HUES64 (cell line): ENCODE measurements at regions not wholly inside any gene's neighbourhood (a gene's known extent, or its start where the extent isn't known, plus 50 kb on each side); places are given as distances from the start of the nearest gene placed in this dataset.

Source experiments
- H3K27ac ChIP-seq: 2 replicates; pipeline ENCODE4 v1.7.0; 2013; ENCODE audit warnings: low read depth, low read length, inconsistent platforms
- H3K27me3 ChIP-seq: 2 replicates; pipeline ENCODE4 v1.6.1; 2013; ENCODE audit warnings: mild to moderate bottlenecking, low read length; ENCODE audit not compliant: insufficient read depth
- H3K36me3 ChIP-seq: 2 replicates; pipeline ENCODE4 v1.6.1; 2013; ENCODE audit warnings: mild to moderate bottlenecking, low read length; ENCODE audit not compliant: insufficient read depth
- H3K4me1 ChIP-seq: 2 replicates; pipeline ENCODE4 v1.6.1; 2013; ENCODE audit warnings: mild to moderate bottlenecking, low read length, moderate library complexity; ENCODE audit not compliant: insufficient read depth
- H3K4me3 ChIP-seq: 2 replicates; pipeline ENCODE4 v1.5.1; 2013; ENCODE audit warnings: mild to moderate bottlenecking, low read length, moderate library complexity
- H3K9ac ChIP-seq: 2 replicates; pipeline ENCODE4 v1.6.1; 2013; ENCODE audit warnings: mild to moderate bottlenecking, low read depth, low read length
- H3K9me3 ChIP-seq: 2 replicates; pipeline ENCODE4 v1.6.1; 2013; ENCODE audit warnings: low read depth, low read length; ENCODE audit not compliant: insufficient read depth
- WGBS: fragments of 150-250, 120-280 bp; methylation state at CpG from one replicate; pipeline ENCODE4 v1.1.7; 2013; ENCODE audit warnings: missing lambda C conversion rate; 5-methylcytosine and 5-hydroxymethylcytosine counted together

DNA sequence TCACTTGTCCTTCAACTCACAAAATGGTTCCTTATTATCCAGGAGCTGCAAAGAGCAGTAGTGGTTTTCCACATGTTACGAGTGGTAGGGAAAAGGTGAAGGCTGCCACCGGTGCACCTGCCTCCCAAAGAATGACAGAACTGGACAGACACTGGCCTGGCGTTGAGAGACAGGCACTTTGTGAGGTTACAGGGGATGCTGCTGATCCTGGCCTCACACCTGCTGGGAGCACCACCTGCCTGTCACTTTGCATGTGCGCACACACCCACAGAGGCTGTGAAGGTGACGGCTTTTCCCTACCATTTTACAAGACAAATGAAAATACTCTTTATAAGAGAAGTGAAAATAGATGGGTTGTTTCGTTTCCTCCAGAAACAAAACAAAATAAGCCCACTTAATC is 175.3 kb upstream of the B3GAT1 start:
- Histone ChIP-seq H3K4me1 (peaks cover 4% of the 10 kb centered on the region; the same call in 1 of the 2 replicates), H3K9ac (no peak overlapping the region), H3K36me3 (no peaks in the 10 kb centered on the region), H3K4me3 (no peak overlapping the region), H3K27me3 (no peaks in the 10 kb centered on the region), H3K27ac (no peak overlapping the region), H3K9me3 (no peaks in the 10 kb centered on the region)
- 88% methylated on average over 4 of the region's 6 CpGs for WGBS

DNA sequence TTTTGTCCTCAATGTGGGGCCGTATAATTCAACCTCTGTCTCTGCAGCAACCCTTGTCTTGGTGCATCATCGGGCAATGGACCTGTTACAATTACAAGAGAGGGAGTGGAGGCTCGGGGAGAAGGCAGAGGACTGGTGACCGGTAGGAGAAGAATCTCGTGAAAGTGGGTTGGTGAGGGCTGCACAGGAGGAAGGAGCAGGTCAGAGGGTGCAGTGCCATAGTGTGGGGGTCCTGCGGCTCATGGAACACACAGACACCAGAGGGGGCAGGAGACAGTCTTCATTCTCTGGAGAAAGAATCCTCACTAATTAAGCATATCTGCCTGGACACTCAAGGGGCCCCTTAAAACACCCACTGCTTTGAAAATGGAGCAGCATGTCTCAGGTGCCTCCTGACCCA is 174.7 kb upstream of the B3GAT1 start:
- no peak overlapping the region for H3K27ac ChIP-seq
- peaks cover 4% of the 10 kb centered on the region; the same call in 1 of the 2 replicates for H3K4me1 ChIP-seq
- H3K4me3 ChIP-seq = no peak overlapping the region
- H3K27me3 ChIP-seq = no peaks in the 10 kb centered on the region
- H3K9ac ChIP-seq = no peak overlapping the region
- H3K9me3 ChIP-seq = no peaks in the 10 kb centered on the region
- no peaks in the 10 kb centered on the region for H3K36me3 ChIP-seq
- WGBS = 88% methylated on average over 6 of the region's 6 CpGs

DNA sequence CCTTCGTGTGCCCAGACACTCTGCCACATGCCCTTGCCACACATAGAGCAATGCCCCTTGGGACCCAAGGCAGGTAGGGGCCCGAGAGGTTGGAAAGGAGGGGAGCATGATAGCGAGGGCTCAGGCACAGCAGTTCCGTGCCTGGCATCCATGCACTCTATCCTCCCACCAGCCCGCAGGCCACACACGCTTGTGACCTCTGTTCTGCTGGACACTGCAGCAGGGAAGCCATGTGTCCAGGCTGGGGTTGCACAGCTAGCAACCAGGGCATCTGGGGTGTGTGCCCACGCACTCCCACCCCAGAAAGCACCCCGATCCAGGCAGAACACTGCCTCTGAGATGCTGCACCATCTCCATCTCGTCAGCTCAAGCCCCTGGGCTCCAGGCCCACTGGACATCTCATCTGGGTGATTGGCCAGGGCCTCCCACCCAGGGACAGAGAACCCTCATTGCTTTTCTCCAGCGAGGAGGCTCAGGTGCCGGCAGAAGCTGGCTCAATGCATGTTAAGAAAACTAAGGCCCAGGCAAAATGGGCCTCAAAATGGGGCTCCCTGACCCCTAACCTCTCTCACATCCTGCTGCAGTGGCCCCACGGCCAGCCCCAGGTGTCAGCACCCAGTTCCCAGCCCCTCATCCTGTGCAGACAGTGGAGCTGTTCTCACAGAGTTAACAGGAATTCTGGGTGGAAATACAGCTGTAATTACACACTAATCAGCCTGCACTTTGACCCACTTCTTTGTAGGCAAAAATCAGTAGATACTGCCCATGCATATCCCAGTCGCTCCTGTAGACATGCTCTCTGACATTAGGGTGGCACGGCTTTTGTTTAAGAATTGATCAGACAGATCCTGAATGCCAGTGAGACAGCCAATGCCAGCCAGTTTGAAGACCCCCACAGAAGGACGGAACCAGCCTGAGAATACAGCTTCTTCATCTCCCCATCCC is 173.9 kb upstream of the B3GAT1 start:
- 91% methylated on average over 15 of the region's 15 CpGs for WGBS
- no peak overlapping the region for H3K9ac ChIP-seq
- H3K9me3 ChIP-seq = no peaks in the 10 kb centered on the region
- H3K4me1 ChIP-seq = peaks cover 4% of the 10 kb centered on the region; the same call in 1 of the 2 replicates
- H3K27me3 ChIP-seq = no peaks in the 10 kb centered on the region
- H3K36me3 ChIP-seq = no peaks in the 10 kb centered on the region
- H3K4me3 ChIP-seq = no peak overlapping the region
- no peak overlapping the region for H3K27ac ChIP-seq

DNA sequence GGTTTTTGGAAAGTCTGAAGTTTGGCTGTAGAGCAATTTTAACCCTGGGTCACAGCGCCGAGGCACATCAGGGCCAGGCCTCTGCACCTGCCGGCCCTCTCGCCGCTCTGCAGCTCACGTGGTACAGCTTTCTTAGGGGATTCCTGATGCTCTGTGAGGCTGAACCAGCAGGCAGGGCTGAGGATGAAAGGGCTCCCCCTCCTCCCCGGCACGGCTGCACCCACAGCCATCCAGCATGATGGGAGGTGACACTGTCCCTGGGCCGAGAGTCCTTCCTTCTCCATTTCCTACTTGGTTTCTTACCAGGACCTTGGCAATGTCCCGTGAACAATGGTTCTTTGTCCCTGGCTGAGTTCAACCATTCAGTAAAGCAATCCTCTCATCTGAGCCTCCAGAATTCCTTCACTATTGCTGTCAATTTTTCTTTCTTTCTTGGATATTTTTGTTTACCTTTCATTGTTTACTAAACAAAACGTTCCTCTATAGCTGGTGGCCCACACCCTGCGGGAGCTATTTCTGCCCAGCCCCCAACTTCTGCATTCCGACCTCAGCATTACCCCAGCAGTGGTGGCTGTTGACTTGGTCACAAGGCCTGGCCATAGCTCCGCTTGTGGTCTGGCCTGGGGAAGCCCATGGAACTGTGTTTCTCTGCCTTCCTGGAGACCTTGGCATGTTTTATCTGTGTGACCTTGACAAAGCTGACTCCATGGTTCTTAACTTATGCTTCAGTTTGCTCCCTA is 172.8 kb upstream of the B3GAT1 start:
- no peaks in the 10 kb centered on the region for H3K9me3 ChIP-seq
- H3K4me1 ChIP-seq = peaks cover 4% of the 10 kb centered on the region; the same call in 1 of the 2 replicates
- no peaks in the 10 kb centered on the region for H3K36me3 ChIP-seq
- no peak overlapping the region for H3K9ac ChIP-seq
- H3K4me3 ChIP-seq = no peak overlapping the region
- no peaks in the 10 kb centered on the region for H3K27me3 ChIP-seq
- 74% methylated on average over 14 of the region's 14 CpGs for WGBS
- H3K27ac ChIP-seq = no peak overlapping the region

DNA sequence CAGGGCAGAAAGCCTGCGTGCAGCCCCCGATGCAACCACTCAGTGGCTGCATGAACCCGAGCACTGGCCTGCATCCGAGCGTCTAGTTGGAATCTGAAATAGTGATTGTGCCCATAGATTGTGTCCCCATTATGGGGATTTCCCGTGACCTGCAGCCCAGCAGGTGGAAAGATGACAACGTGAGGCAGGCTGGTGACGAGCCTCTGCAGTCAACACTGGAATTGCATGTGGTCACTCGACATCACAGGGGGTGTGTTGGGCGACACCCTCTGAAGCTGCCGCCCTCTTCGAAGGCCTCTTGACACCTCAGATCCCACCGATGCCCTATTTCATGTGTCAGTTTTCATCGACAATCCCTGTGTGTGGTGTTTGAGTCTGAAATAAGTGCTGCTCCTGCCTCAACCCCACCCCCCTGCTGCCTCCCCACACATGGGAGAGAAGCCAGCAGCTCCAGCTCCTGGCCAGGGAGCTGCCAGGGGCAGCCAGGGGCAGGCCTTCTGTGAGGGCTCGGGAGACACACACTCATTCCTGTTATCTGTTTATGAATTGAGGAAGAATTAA is 172.0 kb upstream of the B3GAT1 start:
- H3K27me3 ChIP-seq = no peaks in the 10 kb centered on the region
- no peaks in the 10 kb centered on the region for H3K36me3 ChIP-seq
- no peak overlapping the region for H3K9ac ChIP-seq
- H3K4me3 ChIP-seq = no peak overlapping the region
- no peaks in the 10 kb centered on the region for H3K9me3 ChIP-seq
- WGBS = 90% methylated on average over 14 of the region's 15 CpGs
- H3K27ac ChIP-seq = no peak overlapping the region
- peaks cover 4% of the 10 kb centered on the region; the same call in 1 of the 2 replicates for H3K4me1 ChIP-seq

DNA sequence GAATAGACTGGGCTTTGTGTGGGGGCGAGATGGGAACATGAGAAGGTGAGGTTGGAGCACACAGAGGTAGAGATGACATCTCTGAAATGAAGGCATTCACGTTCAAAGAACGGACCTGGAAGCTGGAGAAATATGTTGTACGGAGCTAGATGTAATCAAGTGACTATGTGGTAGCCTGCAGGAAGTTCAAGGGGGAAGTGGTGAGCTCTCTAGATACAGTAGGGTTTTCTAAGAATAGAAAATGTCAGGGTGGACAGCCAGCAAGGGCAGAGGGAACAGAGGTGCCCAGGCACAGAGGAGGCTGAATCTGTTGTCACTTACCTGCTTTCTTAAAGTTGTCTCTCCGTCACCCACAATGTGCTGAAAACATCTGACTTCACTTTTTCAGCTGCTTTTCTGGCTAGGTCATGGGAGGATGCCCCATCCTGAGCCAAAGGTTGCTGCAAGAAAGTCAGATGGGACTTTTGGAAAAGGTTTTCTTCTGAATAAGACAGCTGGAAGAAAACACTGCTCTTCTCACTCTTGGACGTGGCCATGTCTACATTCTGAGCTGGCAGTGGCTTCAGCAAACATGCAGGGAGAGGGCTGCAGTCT is 171.5 kb upstream of the B3GAT1 start:
- Histone ChIP-seq H3K27me3 (no peaks in the 10 kb centered on the region), H3K4me1 (peaks cover 4% of the 10 kb centered on the region; the same call in 1 of the 2 replicates), H3K9me3 (no peaks in the 10 kb centered on the region), H3K27ac (no peak overlapping the region), H3K4me3 (no peak overlapping the region), H3K9ac (no peak overlapping the region), H3K36me3 (no peaks in the 10 kb centered on the region)
- WGBS = 91% methylated on average over 6 of the region's 6 CpGs

DNA sequence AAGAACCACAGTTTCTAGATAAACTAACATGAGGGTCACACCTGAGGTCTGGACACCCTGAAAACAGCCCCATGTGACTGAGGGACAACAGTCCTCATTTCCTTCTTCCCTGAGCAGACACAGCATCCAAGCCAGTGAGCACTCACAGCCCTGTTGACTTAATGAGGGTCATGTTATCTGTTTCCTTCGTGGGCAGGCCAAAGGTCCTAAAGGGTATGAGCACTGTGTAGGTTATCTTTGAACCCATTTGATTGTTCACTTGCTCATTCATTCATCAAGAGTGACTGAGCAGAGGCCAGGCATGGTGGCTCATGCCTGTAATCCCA is 170.7 kb upstream of the B3GAT1 start:
- Histone ChIP-seq H3K4me3 (no peak overlapping the region), H3K36me3 (no peaks in the 10 kb centered on the region), H3K27ac (no peak overlapping the region), H3K9me3 (no peaks in the 10 kb centered on the region), H3K27me3 (no peaks in the 10 kb centered on the region), H3K4me1 (peaks cover 4% of the 10 kb centered on the region; the same call in 1 of the 2 replicates), H3K9ac (no peak overlapping the region)
- WGBS = 86% methylated on average over 1 of the region's 1 CpG

DNA sequence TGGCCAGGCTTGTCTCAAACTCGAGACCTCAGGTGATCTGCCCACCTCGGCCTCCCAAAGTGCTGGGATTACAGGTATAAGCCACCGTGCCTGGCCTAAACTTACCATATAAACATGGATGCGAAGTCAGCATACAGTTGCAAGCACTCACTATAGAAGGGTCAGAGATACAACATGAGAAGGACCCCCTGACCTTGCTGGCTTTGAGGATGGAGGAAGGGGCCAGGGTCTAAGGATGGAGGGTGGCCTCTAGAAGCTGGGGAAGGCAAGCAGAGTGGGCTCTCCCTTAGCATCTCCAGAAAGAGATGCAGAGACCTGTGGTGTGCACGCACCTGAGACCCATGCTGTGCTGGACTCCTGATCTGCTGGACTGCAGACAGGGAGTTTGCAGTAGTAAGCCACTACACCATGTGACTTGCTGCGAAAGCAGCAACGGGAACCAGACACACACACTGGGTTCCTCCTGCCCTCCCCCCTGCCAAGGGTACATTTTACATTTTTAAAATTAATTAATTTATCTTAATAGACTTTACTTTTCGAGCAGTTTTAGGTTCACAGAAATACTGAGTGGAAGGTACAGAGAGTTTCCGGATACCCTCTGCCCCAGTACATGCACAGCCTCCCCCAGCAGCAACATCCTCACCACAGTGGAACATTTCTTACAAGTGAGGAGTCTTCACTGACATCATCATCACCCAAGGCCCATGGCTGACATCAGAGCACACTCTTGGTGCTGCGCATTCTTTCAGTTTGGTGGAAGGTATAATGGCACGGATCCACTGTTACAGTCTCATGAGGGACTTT is 170.1 kb upstream of the B3GAT1 start:
- no peak overlapping the region for H3K27ac ChIP-seq
- 94% methylated on average over 11 of the region's 11 CpGs for WGBS
- H3K36me3 ChIP-seq = no peaks in the 10 kb centered on the region

DNA sequence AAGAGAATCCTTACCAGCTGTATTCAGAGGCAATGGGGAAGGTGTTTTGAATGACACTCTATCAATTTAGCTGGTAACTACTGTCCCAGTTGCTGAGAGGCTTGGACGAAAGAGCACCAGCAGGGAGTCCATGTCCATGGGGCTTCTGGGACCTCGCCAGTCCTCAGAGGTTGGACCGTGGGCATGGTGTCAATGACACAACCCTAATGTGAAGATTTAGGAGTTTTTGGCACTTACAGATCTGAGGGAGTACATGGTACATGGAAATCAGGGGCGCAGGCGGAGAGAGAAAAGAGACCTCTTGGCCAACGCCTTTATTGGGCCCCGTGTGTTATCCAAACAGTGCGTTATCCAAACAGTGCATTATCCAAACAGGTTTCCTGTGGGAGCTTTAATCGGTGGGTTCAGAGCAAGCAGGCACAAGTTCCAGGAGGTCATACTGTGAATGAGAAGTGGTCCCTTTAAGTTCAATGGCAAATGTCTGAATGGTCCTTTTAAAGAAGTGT is 169.1 kb upstream of the B3GAT1 start:
- H3K36me3 ChIP-seq = no peaks in the 10 kb centered on the region
- no peak overlapping the region for H3K4me3 ChIP-seq
- H3K4me1 ChIP-seq = peaks cover 4% of the 10 kb centered on the region; the same call in 1 of the 2 replicates
- no peaks in the 10 kb centered on the region for H3K9me3 ChIP-seq
- 93% methylated on average over 9 of the region's 9 CpGs for WGBS
- no peaks in the 10 kb centered on the region for H3K27me3 ChIP-seq
- H3K9ac ChIP-seq = no peak overlapping the region
- H3K27ac ChIP-seq = no peak overlapping the region

More for the DNA sequence above, 170.1 kb upstream of the B3GAT1 start:
- Histone ChIP-seq H3K9me3 (no peaks in the 10 kb centered on the region), H3K27me3 (no peaks in the 10 kb centered on the region), H3K9ac (no peak overlapping the region), H3K4me3 (no peak overlapping the region), H3K4me1 (peaks cover 4% of the 10 kb centered on the region; the same call in 1 of the 2 replicates)

DNA sequence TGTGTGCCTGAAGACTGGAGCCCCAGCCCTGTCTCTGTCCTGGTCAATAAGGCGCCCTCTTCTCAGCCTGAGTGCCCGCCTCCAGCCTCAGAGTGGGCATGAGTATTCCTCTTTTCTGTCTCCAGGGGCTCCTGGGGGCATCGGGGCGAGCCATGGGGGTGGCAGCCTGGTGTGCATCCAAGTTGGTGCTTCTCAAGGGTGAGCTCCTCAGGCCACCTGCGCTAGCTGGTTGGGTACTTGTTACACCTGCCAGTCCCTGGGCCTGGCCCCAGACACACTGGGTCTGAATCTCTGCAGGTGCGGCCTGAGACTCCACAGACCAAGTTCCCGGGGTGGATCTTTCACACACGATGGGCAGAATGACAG is 168.6 kb upstream of the B3GAT1 start:
- WGBS = 95% methylated on average over 8 of the region's 8 CpGs
- H3K27ac ChIP-seq = no peak overlapping the region
- H3K4me1 ChIP-seq = peaks cover 4% of the 10 kb centered on the region; the same call in 1 of the 2 replicates
- H3K36me3 ChIP-seq = no peaks in the 10 kb centered on the region
- H3K9me3 ChIP-seq = no peaks in the 10 kb centered on the region
- H3K9ac ChIP-seq = no peak overlapping the region
- no peak overlapping the region for H3K4me3 ChIP-seq
- no peaks in the 10 kb centered on the region for H3K27me3 ChIP-seq
